Activated CD8-positive, alpha-beta T cell treated with anti-CD3 and anti-CD28 coated beads, Interleukin-2, amount 10 ng/mL, durations not matched to agents 7 days and 5 days (primary cell): ENCODE measurements at regions not wholly inside any gene's neighbourhood (a gene's known extent, or its start where the extent isn't known, plus 50 kb on each side); places are given as distances from the start of the nearest gene placed in this dataset.
"Not testable (repeated sequence)": the region's sequence is repeated elsewhere in the genome, so short reads cannot be mapped to it uniquely, and the experiment has no call there.

Experiments
- ATAC-seq: fragments of 150-1000 bp; cut with Tn5 transposase; one replicate; pipeline ENCODE4 v1.10.0; 2021; ENCODE audit warnings: moderate library complexity
- CTCF ChIA-PET: fragments of 350-600 bp; sonication (Branson Sonifier 250); formaldehyde crosslinking; loops from one replicate; lab custom pipeline; 2021; ENCODE audit warnings: antibody characterized with exemption; lab: Charles Lee
- POLR2A ChIA-PET: fragments of 350-600 bp; sonication (Branson Sonifier 250); formaldehyde crosslinking; loops from one replicate; lab custom pipeline; 2021; ENCODE audit warnings: antibody characterized with exemption; lab: Charles Lee
- DNase-seq: peaks from one replicate; pipeline ENCODE4 v3.0.0-alpha.2; 2020
- H3K27ac Mint-ChIP-seq: one replicate; pipeline ENCODE4 v1.8.0; 2021; ENCODE audit warnings: mild to moderate bottlenecking, mixed read lengths
- H3K27me3 Mint-ChIP-seq: one replicate; pipeline ENCODE4 v1.8.0; 2021; ENCODE audit warnings: low read depth, mixed read lengths
- H3K36me3 Mint-ChIP-seq: one replicate; pipeline ENCODE4 v1.8.0; 2021; ENCODE audit warnings: low read depth, mixed read lengths
- H3K4me1 Mint-ChIP-seq: one replicate; pipeline ENCODE4 v1.8.0; 2021; ENCODE audit warnings: low read depth, mixed read lengths
- H3K4me3 Mint-ChIP-seq: one replicate; pipeline ENCODE4 v1.8.0; 2021; ENCODE audit warnings: mild to moderate bottlenecking, mixed read lengths
- H3K9me3 Mint-ChIP-seq: one replicate; pipeline ENCODE4 v1.8.0; 2022; ENCODE audit warnings: mixed read lengths; ENCODE audit not compliant: insufficient read depth

DNA sequence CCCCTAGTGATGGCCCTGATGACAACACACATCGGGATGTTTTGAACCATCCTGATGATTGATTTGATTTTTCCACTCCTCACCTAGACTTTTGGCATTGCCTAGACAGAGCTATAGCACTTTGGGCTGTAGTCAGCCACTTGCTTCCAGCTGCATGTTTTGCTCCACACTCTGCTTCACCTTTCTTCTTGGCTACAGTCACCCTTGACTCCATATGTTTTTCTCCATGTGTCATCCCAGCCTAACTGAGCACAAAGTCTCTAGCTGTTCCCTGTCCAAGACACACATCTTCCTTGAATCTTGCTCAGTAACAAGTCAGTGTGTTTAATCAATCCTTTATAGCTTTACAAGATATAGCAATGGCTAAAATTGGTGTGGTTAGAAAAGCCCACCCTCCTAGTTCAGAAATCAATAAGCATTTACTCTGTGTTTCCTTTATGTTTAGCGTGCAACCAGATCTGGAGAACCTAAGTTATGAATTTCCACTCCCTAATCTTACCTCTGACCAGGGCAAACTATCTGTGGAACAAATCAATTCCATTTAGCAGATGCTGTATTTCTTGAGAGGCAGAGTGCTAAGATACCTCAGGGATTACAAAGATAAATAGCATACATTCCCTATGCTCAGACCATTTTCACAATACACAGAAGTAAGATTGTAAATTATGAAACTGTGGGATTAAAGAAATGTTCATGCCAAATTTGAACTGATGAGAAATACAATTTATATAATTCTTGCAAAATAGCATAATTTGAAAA lies 98.4 kb upstream of the LYPLAL1 start:
- no peaks in the 10 kb centered on the region for H3K27me3 Mint-ChIP-seq
- ATAC-seq = no peak
- H3K9me3 Mint-ChIP-seq = no peaks in the 10 kb centered on the region
- no peaks in the 10 kb centered on the region for H3K4me1 Mint-ChIP-seq
- DNase-seq = no peak
- POLR2A ChIA-PET = no interaction called here
- H3K27ac Mint-ChIP-seq = no peak overlapping the region
- CTCF ChIA-PET = no interaction called here
- H3K36me3 Mint-ChIP-seq = no peaks in the 10 kb centered on the region
- H3K4me3 Mint-ChIP-seq = no peak overlapping the region

DNA sequence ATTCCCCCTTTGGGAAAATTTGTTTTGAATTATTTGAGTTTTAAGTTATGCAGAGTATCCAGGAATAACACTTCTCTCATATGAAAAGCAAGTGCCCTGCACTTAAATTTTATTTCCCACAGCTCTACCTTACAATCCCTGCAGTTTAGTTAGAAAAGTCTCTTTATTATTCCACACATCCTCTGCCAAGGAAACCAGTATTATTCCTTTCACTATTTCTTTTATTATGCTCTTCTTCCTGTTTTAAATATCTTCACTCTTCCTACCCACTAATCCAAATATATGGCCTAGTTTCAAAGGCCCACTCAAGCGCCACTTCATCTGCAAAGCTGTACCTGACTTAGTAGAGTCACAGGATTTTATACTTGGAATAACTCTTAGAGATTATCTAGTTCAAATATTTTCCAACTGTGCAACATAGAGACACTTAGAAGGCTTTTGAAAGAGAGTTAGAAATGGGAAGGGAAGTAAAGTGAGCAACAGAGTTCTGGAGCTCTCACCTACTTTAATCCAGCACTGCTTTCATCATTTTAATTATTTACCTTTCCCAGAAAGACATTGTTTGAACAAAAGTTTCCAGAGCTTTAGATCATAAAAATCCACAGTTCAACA lies 97.2 kb upstream of the LYPLAL1 start:
- no peaks in the 10 kb centered on the region for H3K36me3 Mint-ChIP-seq

DNA sequence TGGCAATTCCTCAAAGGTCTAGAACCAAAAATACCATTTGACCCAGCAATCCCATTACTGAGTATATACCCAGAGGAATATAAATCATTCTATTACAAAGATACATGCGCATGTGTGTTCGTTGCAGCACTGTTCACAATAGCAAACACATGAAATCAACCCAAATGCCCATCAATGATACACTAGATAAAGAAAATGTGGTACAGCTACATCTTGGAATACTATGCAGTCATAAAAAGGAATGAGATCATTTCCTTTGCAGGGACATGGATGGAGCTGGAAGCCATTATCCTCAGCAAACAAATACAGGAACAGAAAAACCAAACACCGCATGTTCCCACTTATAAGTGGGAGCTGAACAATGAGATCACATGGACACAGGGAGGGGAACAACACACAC lies 95.9 kb upstream of the LYPLAL1 start:
- DNase-seq, H3K4me1 Mint-ChIP-seq, H3K9me3 Mint-ChIP-seq, H3K27ac Mint-ChIP-seq, ATAC-seq, H3K4me3 Mint-ChIP-seq, CTCF ChIA-PET, POLR2A ChIA-PET, H3K36me3 Mint-ChIP-seq, H3K27me3 Mint-ChIP-seq: not testable (repeated sequence)

More for the DNA sequence above, 97.2 kb upstream of the LYPLAL1 start:
- Mint-ChIP-seq H3K9me3 (no peaks in the 10 kb centered on the region), H3K27ac (no peak overlapping the region), H3K4me3 (no peak overlapping the region), H3K27me3 (no peaks in the 10 kb centered on the region), H3K4me1 (no peaks in the 10 kb centered on the region)
- DNase-seq (no peak), ATAC-seq (no peak)
- CTCF ChIA-PET = no interaction called here
- POLR2A ChIA-PET = no interaction called here

DNA sequence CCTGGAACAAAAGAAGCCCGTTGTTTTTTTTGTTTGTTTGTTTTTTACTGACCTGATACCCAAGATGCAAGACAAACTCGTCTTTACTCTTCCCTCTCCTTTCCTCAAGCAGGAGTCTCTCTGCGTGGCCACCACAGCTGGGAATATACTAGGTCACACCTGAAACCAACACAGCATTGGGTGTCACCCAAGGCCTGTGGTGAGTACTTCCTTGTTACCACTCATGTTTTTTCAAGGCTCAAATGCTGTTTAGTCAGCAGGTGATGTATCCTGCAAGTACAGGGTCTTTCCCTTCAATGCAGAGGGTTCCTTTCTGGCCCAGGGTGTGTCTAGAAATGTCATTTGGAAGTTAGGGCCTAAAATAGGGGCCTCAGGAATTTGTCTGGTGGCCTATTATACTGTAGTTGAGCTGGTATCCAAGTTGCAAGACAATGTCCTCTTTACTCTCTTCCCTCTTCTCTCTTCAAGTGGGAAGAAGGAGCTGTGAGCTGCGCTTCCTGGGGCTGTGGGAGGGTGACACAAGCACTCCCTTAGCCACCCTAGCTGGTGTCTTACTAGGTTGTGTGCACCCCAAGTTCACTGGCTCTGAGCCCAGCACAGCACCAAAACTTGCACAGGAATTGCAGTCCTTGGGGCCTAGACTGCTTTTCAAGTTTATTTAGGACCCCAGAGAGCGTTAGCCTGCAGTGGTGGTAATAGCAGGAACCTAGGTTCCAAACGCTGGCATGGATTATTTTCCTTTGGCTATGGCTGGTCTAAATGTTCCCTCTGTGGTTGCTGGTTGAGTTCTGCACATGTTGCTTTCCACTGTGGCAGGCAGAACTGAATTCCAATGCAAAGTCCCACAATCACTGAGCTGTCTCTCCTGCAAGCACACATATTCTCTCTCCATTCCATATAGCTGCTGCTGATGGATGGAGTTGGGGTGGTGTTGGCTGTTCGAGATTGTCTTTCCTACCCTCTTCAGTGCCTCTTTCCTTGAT lies 91.4 kb upstream of the LYPLAL1 start:
- ChIA-PET CTCF (no interaction called here), POLR2A (no interaction called here)
- no peak overlapping the region for H3K27ac Mint-ChIP-seq
- no peak for DNase-seq
- H3K4me1 Mint-ChIP-seq = no peaks in the 10 kb centered on the region
- H3K36me3 Mint-ChIP-seq = no peaks in the 10 kb centered on the region
- H3K4me3 Mint-ChIP-seq = no peak overlapping the region
- H3K27me3 Mint-ChIP-seq = no peaks in the 10 kb centered on the region
- ATAC-seq = no peak
- H3K9me3 Mint-ChIP-seq = no peaks in the 10 kb centered on the region

DNA sequence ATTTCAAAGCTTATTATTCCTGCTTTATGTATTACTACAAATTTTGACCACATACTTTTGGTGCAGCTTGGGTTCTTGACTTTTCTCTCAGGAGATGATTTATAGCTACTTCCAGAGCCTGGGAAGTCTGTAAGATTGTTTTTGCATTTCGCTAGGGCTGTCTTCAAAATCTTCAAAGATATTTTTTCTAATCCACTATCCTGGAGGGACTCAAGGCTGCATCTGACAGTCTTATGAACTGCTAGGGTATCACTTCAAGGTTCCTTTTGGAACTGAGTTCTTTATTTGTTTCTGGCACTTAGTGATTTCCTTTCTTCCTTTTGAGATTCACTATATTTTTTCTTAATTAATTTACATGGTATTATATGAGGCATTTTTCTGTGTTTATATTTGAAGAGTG lies 90.0 kb upstream of the LYPLAL1 start:
- ATAC-seq (no peak), DNase-seq (no peak)
- Mint-ChIP-seq H3K27me3 (no peaks in the 10 kb centered on the region), H3K36me3 (no peaks in the 10 kb centered on the region), H3K27ac (no peak overlapping the region), H3K4me1 (no peaks in the 10 kb centered on the region), H3K4me3 (no peak overlapping the region), H3K9me3 (no peaks in the 10 kb centered on the region)
- POLR2A ChIA-PET = no interaction called here
- CTCF ChIA-PET = no interaction called here

DNA sequence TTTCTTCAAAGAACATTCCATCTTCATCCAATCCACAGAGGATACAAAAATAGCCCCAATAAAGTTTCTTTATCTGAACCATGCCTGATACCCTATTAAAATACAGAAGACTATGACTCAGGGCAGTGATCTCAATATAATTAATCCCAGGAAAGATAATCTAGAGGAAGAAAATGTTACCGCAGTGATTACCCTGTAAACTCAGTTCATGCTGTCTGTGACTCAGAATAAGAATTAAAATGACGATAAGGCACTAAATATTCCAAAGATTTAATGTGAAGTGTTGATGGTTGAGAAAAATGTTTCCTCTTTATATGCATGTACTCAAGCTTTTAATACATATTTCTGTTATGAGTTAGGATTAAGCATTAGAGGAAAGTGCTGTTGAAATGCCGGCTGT lies 88.6 kb upstream of the LYPLAL1 start:
- H3K27me3 Mint-ChIP-seq = no peaks in the 10 kb centered on the region
- H3K4me3 Mint-ChIP-seq = no peak overlapping the region
- no peak overlapping the region for H3K27ac Mint-ChIP-seq
- H3K9me3 Mint-ChIP-seq = no peaks in the 10 kb centered on the region
- ChIA-PET CTCF (no interaction called here), POLR2A (no interaction called here)
- H3K4me1 Mint-ChIP-seq = no peaks in the 10 kb centered on the region
- no peak for ATAC-seq
- DNase-seq = no peak
- no peaks in the 10 kb centered on the region for H3K36me3 Mint-ChIP-seq

DNA sequence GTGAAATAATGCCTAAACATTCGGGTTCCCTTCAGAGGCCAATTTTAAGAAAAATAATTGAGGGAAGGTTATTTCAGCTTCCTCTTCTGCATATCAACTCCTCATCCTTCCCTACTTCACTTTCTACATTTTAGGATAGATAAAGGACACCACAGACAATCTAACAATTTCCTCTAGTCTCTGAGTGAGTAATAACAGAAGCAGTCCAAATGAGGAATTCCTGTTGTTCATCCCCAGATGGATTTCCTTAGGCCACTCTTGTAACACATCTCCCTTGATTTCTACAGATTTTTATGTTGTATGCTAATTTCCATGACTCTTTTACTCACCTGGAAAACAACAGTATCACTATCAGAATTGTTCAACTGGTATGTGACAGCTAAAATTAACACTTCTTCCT lies 87.7 kb upstream of the LYPLAL1 start:
- Mint-ChIP-seq H3K36me3 (no peaks in the 10 kb centered on the region), H3K27me3 (no peaks in the 10 kb centered on the region), H3K27ac (no peak overlapping the region), H3K4me3 (no peak overlapping the region), H3K4me1 (no peaks in the 10 kb centered on the region), H3K9me3 (no peaks in the 10 kb centered on the region)
- POLR2A ChIA-PET = no interaction called here
- ATAC-seq (no peak), DNase-seq (no peak)
- CTCF ChIA-PET = no interaction called here

DNA sequence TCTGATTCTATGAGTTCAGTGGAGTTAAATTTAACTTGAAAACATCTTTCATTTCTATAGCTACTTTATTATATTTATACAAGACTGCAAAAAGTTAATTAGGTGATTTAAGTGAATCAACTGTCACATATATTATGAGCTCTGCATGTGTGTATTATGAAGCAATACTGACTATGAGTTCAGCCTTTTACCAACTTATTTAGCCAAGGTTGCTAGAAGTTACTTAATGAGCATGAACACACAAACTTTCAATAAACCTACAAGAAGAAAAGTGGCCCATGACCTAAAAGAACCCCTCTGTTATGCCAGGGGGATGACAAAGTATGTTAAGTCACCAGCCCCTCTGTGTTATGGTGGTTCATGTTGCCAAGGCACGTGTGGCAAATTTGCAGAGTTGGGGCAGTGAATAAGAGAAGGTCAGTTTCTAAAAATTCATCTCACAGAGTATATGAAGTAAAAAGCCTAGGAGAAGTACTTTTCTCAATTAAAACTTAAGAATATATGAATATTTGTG lies 86.7 kb upstream of the LYPLAL1 start:
- no peak for DNase-seq
- no peaks in the 10 kb centered on the region for H3K4me1 Mint-ChIP-seq
- CTCF ChIA-PET = no interaction called here
- H3K9me3 Mint-ChIP-seq = no peaks in the 10 kb centered on the region
- H3K27ac Mint-ChIP-seq = no peak overlapping the region
- no peaks in the 10 kb centered on the region for H3K27me3 Mint-ChIP-seq
- no peak overlapping the region for H3K4me3 Mint-ChIP-seq
- POLR2A ChIA-PET = no interaction called here
- no peak for ATAC-seq
- no peaks in the 10 kb centered on the region for H3K36me3 Mint-ChIP-seq

DNA sequence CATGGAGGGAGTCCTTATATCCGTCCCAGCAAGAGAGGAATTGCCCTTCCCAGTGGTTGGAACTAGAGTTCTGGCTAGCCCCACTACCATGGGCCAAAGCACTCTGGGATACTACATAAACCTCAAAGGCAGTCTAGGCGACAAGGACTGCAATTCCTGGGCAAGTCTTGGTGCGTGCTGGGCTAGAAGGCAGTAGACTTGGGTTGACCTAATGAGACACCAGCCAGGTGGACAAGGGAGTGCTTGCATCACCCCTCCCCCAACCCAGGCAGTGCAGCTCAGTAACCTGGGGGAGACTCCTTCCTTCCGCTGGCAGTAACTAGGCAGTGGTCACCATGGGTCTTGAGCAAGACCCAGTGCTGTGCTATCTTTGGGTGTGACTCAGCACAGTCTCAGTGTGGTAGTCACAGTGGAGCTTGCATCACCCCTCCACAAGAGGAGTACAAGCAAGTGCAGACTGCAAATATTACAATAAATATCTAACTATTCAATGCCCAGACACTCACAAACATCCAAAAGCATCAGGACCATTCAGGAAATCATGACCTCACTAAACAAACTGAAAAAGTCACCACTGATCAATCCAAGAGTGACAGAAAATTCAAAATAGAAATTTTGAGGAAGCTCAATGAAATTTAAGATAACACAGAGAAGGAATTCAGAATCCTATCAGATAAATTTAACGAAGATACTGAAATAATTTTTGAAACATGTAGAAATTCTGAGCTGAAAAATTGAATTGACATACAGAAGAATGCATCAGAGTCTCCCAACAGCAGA lies 84.7 kb upstream of the LYPLAL1 start:
- no peak for DNase-seq
- ATAC-seq = no peak
- H3K4me3 Mint-ChIP-seq = no peak overlapping the region
- H3K36me3 Mint-ChIP-seq = no peaks in the 10 kb centered on the region
- no peaks in the 10 kb centered on the region for H3K27me3 Mint-ChIP-seq
- CTCF ChIA-PET = no interaction called here
- POLR2A ChIA-PET = no interaction called here
- H3K27ac Mint-ChIP-seq = no peak overlapping the region
- no peaks in the 10 kb centered on the region for H3K4me1 Mint-ChIP-seq
- H3K9me3 Mint-ChIP-seq = no peaks in the 10 kb centered on the region

DNA sequence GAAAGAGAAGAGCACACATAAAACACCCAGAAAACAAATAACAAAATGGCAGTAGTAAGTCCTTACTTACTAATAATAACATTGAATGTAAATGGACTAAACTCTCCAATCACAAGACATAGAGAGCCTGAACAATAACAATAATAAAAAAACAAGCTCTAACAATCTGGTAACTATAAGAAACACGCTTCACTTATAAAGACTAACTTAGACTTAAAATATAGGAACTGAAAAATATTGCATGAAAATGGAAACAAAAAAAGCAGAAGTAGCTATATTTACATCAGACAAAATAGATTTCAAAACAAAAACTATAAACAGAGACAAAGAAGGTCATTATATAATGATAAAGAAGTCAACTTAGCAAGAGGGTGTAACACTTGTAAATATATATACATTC lies 83.1 kb upstream of the LYPLAL1 start:
- H3K4me3 Mint-ChIP-seq = no peak overlapping the region
- DNase-seq = no peak
- no peaks in the 10 kb centered on the region for H3K36me3 Mint-ChIP-seq
- no peaks in the 10 kb centered on the region for H3K4me1 Mint-ChIP-seq
- no peak overlapping the region for H3K27ac Mint-ChIP-seq
- no peaks in the 10 kb centered on the region for H3K27me3 Mint-ChIP-seq
- CTCF ChIA-PET = no interaction called here
- no peak for ATAC-seq
- POLR2A ChIA-PET = no interaction called here
- no peaks in the 10 kb centered on the region for H3K9me3 Mint-ChIP-seq

DNA sequence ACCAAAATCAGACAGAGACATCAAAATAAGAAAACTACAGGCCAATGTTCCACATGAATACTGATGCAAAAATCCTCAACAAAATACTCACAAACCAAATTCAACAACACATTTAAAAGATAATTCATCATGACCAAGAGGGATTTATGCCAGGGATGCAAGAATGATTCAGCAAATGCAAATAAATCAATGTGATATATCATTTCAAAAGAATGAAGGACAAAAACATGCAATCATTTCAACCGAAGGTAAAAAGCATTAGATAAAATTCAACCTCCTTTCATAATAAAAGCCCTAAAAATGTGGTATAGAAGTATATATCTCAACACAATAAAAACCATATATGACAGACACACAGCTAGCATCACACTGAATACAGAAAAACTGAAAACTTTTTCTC lies 81.5 kb upstream of the LYPLAL1 start:
- DNase-seq (no peak), ATAC-seq (no peak)
- CTCF ChIA-PET = no interaction called here
- Mint-ChIP-seq H3K36me3 (no peaks in the 10 kb centered on the region), H3K27ac (no peak overlapping the region), H3K4me1 (no peaks in the 10 kb centered on the region), H3K27me3 (no peaks in the 10 kb centered on the region), H3K4me3 (no peak overlapping the region), H3K9me3 (no peaks in the 10 kb centered on the region)
- POLR2A ChIA-PET = no interaction called here
